Thoracic aorta (tissue), 2 donors: ENCODE measurements at regions not wholly inside any gene's neighbourhood (a gene's known extent, or its start where the extent isn't known, plus 50 kb on each side); places are given as distances from the start of the nearest gene placed in this dataset.
A peak's percentile ranks its signal among the peaks of the same experiment; 100 is the strongest.

Experiments
- ATAC-seq: fragments of 150-250 bp; one replicate; pipeline ENCODE4 v1.8.0; 2017; ENCODE audit warnings: low read depth; ENCODE audit not compliant: insufficient number of reproducible peaks, low FRiP score
- DNase-seq: peaks from one replicate; pipeline ENCODE4 v3.0.0-alpha.2; 2020; ENCODE audit warnings: low spot score
- H3K27ac ChIP-seq, 2 donors: fragments of 200-600 bp; sonication (generic); 1 replicate in 1 of 2; 2 replicates in 1 of 2; pipeline ENCODE4 v1.5.1; 2016; ENCODE audit warnings: mild to moderate bottlenecking in 2 of 2, moderate library complexity in 2 of 2
- H3K27me3 ChIP-seq: fragments of 200-600 bp; sonication (generic); replicated peaks from 2 replicates; pipeline ENCODE4 v1.6.0; 2016; ENCODE audit warnings: mild to moderate bottlenecking; ENCODE audit not compliant: insufficient read depth
- H3K36me3 ChIP-seq: fragments of 200-600 bp; sonication (generic); one replicate; pipeline ENCODE4 v1.5.1; 2016
- H3K4me1 ChIP-seq, 2 donors: fragments of 200-600 bp; sonication (generic); 1 replicate in 1 of 2; 2 replicates in 1 of 2; pipeline versions ENCODE4 v1.5.1 to v1.6.0; 2016; ENCODE audit warnings: low read depth in 2 of 2, mild to moderate bottlenecking in 1 of 2; ENCODE audit not compliant: control insufficient read depth in 1 of 2
- H3K4me3 ChIP-seq: fragments of 200-600 bp; sonication (generic); 2 replicates; pipeline ENCODE4 v1.5.1; 2016; ENCODE audit warnings: mild to moderate bottlenecking
- H3K9me3 ChIP-seq: fragments of 200-600 bp; sonication (generic); 2 replicates; pipeline ENCODE4 v1.5.1; 2016
- TF ChIP-seq, protein P1 (sequence below): fragments of 200-600 bp; sonication (generic); IDR thresholded peaks from one replicate; pipeline ENCODE4 v1.5.1; 2019; ENCODE audit warnings: antibody characterized with exemption

DNA sequence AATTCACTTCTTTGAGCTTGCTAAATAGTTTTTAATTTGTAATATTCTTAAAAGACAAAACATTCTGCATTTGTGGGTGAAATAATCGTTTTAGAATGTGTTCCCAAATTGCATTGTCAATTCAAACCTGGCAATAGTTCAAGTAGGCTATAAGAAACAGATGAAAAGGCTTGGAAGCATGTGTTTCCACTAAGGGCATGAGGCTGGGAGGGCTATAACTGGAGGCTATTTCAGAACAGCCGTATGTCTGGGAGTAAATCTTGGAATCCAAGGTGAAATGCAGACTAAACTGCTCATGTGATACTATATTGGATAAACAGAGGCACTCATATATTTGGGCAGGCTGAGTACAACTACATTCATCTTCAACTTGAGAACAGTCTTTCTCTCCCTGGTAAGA lies 117.4 kb upstream of the GRPR start:
- Histone ChIP-seq H3K27me3 (no peaks in the 10 kb centered on the region), H3K9me3 (no peaks in the 10 kb centered on the region), H3K27ac (no peak overlapping the region), H3K4me1 (no peaks in the 10 kb centered on the region), H3K4me3 (no peak overlapping the region), H3K36me3 (no peaks in the 10 kb centered on the region)
- DNase-seq = no peak
- TF ChIP-seq, protein P1, sequence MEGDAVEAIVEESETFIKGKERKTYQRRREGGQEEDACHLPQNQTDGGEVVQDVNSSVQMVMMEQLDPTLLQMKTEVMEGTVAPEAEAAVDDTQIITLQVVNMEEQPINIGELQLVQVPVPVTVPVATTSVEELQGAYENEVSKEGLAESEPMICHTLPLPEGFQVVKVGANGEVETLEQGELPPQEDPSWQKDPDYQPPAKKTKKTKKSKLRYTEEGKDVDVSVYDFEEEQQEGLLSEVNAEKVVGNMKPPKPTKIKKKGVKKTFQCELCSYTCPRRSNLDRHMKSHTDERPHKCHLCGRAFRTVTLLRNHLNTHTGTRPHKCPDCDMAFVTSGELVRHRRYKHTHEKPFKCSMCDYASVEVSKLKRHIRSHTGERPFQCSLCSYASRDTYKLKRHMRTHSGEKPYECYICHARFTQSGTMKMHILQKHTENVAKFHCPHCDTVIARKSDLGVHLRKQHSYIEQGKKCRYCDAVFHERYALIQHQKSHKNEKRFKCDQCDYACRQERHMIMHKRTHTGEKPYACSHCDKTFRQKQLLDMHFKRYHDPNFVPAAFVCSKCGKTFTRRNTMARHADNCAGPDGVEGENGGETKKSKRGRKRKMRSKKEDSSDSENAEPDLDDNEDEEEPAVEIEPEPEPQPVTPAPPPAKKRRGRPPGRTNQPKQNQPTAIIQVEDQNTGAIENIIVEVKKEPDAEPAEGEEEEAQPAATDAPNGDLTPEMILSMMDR = no peak
- ATAC-seq = no peak

DNA sequence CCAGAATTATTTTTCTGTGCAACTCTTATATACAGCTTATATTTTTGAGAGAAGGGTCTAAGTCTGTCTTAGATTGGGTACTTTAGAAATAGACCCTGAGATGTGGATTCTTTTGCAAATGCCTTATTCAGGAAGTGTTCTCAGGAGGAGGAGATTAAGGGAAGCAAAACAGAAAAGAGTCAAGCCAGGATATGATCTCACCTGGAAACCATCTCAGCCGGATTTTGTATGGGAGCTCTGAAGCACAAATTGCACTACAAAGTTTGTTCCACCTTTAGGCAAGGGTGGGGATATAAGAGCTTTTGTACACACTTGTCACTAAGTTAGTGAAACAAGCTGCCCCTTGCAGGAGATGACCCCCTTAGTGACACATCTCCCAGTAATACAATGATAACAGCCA lies 121.2 kb upstream of the GRPR start:
- no peak overlapping the region for H3K4me3 ChIP-seq
- no peak overlapping the region for H3K27ac ChIP-seq
- H3K36me3 ChIP-seq = no peaks in the 10 kb centered on the region
- TF ChIP-seq, protein P1 = no peak
- H3K27me3 ChIP-seq = no peaks in the 10 kb centered on the region
- ATAC-seq (no peak), DNase-seq (no peak)
- no peaks in the 10 kb centered on the region for H3K9me3 ChIP-seq
- no peaks in the 10 kb centered on the region for H3K4me1 ChIP-seq

DNA sequence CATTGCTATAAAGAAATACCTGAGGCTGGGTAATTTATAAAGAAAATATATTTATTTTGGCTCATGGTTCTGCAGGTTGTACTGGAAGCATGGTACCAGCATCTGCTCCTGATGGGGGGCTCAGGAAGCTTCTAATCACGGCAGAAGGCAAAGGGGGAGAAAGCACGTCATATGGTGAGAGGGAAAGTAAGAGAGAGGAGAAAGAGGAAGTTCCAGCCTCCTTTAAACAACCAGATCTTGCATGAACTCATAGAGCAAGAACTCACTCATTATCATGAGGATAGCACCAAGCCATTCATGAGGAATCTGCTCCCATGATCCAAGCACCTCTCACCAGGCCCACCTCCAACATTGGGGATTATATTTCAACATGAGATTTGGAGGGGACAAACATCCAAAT lies 125.0 kb upstream of the GRPR start:
- Histone ChIP-seq H3K4me1 (no peaks in the 10 kb centered on the region), H3K27me3 (no peaks in the 10 kb centered on the region), H3K27ac (no peak overlapping the region), H3K9me3 (no peaks in the 10 kb centered on the region), H3K4me3 (no peak overlapping the region), H3K36me3 (no peaks in the 10 kb centered on the region)
- ATAC-seq (no peak), DNase-seq (no peak)
- TF ChIP-seq, protein P1 = no peak

GRCh38 chrX:15989716-15990115 lies 133.6 kb upstream of the GRPR start:
- ATAC-seq (no peak), DNase-seq (no peak)
- H3K27me3 ChIP-seq = no peaks in the 10 kb centered on the region
- H3K4me1 ChIP-seq = peaks cover 0 to 7% of the 10 kb centered on the region in 2 donors
- TF ChIP-seq, protein P1 = no peak
- no peak overlapping the region for H3K4me3 ChIP-seq
- no peaks in the 10 kb centered on the region for H3K36me3 ChIP-seq
- peak overlapping the region in 1 of 2 donors; percentile 52 for H3K27ac ChIP-seq
- H3K9me3 ChIP-seq = no peaks in the 10 kb centered on the region

DNA sequence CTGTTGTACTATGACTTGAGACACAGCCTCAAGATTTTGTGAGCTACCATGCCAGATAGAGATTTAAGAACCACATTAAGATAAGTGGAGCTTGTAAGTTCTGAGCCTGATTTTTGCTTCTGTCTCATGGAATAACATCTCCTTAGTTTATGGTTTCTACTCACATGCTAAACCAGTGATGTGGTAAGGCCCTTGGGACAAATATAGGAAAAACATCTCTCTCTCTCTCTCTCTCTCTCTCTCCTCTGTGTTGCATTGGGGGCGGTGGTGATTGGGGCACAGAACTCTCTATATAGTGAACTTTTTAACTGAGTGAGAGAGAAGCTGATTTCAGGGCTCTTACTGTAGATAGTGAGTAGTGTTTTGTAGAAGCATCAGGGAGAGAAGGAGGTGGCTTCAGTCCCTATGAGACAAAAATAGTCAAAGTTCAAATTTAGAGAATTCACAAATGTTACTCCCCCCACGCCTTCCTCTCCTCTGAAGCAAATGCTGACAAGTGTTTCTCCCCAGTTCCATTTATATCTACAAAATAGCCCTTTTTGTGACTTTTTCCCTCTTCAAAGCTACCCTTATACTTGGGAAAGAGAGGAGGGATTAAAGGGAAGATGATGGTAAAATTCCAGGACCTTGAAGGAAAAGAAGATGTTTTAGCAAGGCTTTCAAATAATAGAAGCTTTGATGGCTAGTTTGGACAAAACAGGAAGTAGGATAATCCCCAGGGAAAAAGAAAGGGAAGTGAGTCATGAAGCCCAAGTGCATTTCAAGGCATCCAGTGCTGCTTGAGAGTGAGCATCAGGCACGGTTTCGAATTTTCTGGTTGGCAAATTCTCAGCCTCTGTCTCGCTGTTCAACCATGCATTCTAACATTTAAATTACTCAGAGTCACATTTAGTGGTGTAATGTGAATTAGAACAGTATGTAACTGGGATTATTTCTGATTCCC lies 134.3 kb upstream of the AP1S2 start:
- H3K4me3 ChIP-seq = no peak overlapping the region
- TF ChIP-seq, protein P1 = no peak
- H3K9me3 ChIP-seq = no peaks in the 10 kb centered on the region
- DNase-seq (no peak), ATAC-seq (no peak)
- peak overlapping the region in 1 of 2 donors; percentile 52 for H3K27ac ChIP-seq
- H3K4me1 ChIP-seq = peaks cover 0 to 7% of the 10 kb centered on the region in 2 donors
- no peaks in the 10 kb centered on the region for H3K36me3 ChIP-seq
- H3K27me3 ChIP-seq = no peaks in the 10 kb centered on the region
